Glutamatergic neuron (in vitro differentiated cells): ENCODE measurements at regions not wholly inside any gene's neighbourhood (a gene's known extent, or its start where the extent isn't known, plus 50 kb on each side); places are given as distances from the start of the nearest gene placed in this dataset.

Experiments used
- DNase-seq: peaks from one replicate; pipeline ENCODE4 v3.0.0; 2022
- H3K27ac Mint-ChIP-seq: one replicate; pipeline ENCODE4 v1.8.0; 2020; ENCODE audit warnings: mild to moderate bottlenecking, mixed read lengths, inconsistent platforms; ENCODE audit not compliant: unreplicated experiment
- H3K27me3 Mint-ChIP-seq: one replicate; pipeline ENCODE4 v1.8.0; 2020; ENCODE audit warnings: mild to moderate bottlenecking, moderate library complexity, mixed read lengths, inconsistent platforms; ENCODE audit not compliant: unreplicated experiment
- H3K36me3 Mint-ChIP-seq: one replicate; pipeline ENCODE4 v1.8.0; 2020; ENCODE audit warnings: mild to moderate bottlenecking, mixed read lengths, inconsistent platforms; ENCODE audit not compliant: unreplicated experiment
- H3K4me1 Mint-ChIP-seq: one replicate; pipeline ENCODE4 v1.8.0; 2020; ENCODE audit warnings: mild to moderate bottlenecking, low read depth, mixed read lengths, inconsistent platforms; ENCODE audit not compliant: unreplicated experiment
- H3K4me3 Mint-ChIP-seq: one replicate; pipeline ENCODE4 v1.8.0; 2020; ENCODE audit warnings: mild to moderate bottlenecking, mixed read lengths, inconsistent platforms; ENCODE audit not compliant: unreplicated experiment
- H3K9me3 Mint-ChIP-seq: one replicate; pipeline ENCODE4 v1.8.0; 2020; ENCODE audit warnings: mild to moderate bottlenecking, moderate library complexity, mixed read lengths, inconsistent platforms; ENCODE audit not compliant: unreplicated experiment
- CTCF ChIP-seq: fragments of 200-600 bp; sonication (generic); IDR thresholded peaks from one replicate; pipeline ENCODE4 v1.5.0; 2021; ENCODE audit not compliant: partially characterized antibody, unreplicated experiment

DNA sequence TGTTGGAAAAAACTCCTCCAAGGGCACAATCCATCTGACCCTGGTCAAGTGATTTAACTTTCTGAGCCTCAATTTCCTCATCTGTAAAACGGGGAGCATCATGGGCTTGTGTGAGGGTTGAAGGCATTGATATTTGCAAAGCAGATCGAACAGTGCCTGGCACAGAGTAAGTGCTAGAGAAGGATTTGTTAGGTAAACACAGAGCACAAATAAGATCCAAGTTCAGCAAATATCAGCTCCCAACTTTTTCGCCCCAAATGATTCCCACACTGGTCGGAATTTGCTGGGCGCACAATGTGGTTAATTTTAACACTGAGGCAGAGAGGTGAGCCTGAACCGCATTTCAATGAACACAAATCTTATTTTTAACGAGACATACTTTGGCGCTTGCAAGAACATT, 76.3 kb upstream of the ATP2B2 start:
- Mint-ChIP-seq H3K4me3 (no peak overlapping the region), H3K27me3 (no peaks in the 10 kb centered on the region), H3K9me3 (no peaks in the 10 kb centered on the region), H3K36me3 (no peaks in the 10 kb centered on the region), H3K4me1 (peaks cover 7% of the 10 kb centered on the region), H3K27ac (no peak overlapping the region)
- TF ChIP-seq CTCF, result no peak
- DNase-seq, result no peak

DNA sequence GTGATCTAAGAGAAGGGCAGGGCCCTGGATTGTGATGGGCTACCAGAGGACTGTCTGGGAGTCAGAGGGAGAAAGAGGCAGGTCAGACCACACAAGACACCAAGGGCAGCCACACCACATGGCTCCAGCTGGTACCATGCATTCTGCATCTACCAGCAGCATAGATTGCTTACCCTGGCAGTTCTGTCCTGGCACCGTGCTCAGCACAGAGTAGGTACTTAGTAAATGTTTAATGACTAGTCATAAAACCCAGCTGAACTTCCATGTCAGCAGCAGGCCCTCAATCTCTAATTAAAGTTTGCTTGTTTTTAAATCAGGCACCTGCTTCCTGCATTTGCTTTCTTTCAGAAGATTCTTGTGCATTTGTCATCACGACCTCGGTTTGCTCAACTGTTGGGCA, 77.3 kb upstream of the ATP2B2 start:
- H3K4me3 Mint-ChIP-seq, result no peak overlapping the region
- no peaks in the 10 kb centered on the region for H3K36me3 Mint-ChIP-seq
- no peak overlapping the region for H3K27ac Mint-ChIP-seq
- TF ChIP-seq CTCF, result no peak
- H3K4me1 Mint-ChIP-seq, result peaks cover 7% of the 10 kb centered on the region
- no peak for DNase-seq
- H3K9me3 Mint-ChIP-seq, result peaks cover 2% of the 10 kb centered on the region
- no peaks in the 10 kb centered on the region for H3K27me3 Mint-ChIP-seq

GRCh38 chr3:10583798-10584708, 78.7 kb upstream of the ATP2B2 start:
- Mint-ChIP-seq H3K4me3 (no peak overlapping the region), H3K27ac (no peak overlapping the region), H3K27me3 (peaks cover 2% of the 10 kb centered on the region), H3K9me3 (peaks cover 6% of the 10 kb centered on the region), H3K36me3 (no peaks in the 10 kb centered on the region), H3K4me1 (peaks cover 7% of the 10 kb centered on the region)
- TF ChIP-seq CTCF, result no peak
- no peak for DNase-seq

- Mint-ChIP-seq H3K27ac (no peak overlapping the region), H3K9me3 (peaks cover 6% of the 10 kb centered on the region), H3K4me1 (peaks cover 7% of the 10 kb centered on the region), H3K27me3 (peaks cover 2% of the 10 kb centered on the region), H3K4me3 (no peak overlapping the region), H3K36me3 (peaks cover 6% of the 10 kb centered on the region)
- no peak for TF ChIP-seq CTCF
- DNase-seq, result no peak
Measured at GRCh38 chr3:10585945-10586344, 80.6 kb upstream of the ATP2B2 start.

DNA sequence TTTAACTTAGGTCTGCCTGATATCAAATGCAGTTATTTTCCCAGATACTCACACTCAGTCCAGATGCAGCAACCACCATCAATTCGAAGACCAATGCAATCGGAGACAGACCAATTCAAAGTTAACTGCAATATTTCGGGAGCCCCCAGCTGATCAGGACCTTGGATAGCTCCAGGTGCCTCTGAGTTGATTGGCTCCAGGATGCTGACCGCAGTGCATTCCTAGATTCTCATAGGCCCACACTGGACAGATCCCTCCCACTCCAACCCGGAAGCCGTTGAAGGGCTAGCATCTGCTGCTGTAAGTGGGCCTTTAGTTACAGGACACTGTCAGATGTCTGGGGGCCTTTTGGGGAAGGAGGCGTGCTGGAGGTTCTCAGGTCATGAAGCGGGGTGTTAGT, 89.5 kb upstream of the ATP2B2 start:
- Mint-ChIP-seq H3K4me3 (no peak overlapping the region), H3K4me1 (peaks cover 8% of the 10 kb centered on the region), H3K27ac (no peak overlapping the region), H3K36me3 (peaks cover 8% of the 10 kb centered on the region), H3K9me3 (peaks cover 6% of the 10 kb centered on the region), H3K27me3 (peaks cover 14% of the 10 kb centered on the region)
- no peak for DNase-seq
- TF ChIP-seq CTCF, result no peak
